Stimulated activated CD4-positive, alpha-beta T cell treated with anti-CD3 and anti-CD28 coated beads, Interleukin-4, amount 100 ng/mL, for 48 hours (primary cell): ENCODE measurements at regions not wholly inside any gene's neighbourhood (a gene's known extent, or its start where the extent isn't known, plus 50 kb on each side); places are given as distances from the start of the nearest gene placed in this dataset.
"Not testable (repeated sequence)": the region's sequence is repeated elsewhere in the genome, so short reads cannot be mapped to it uniquely, and the experiment has no call there.

Experiments
- DNase-seq, 2 donors: peaks; one replicate each; pipeline ENCODE4 v3.0.0-alpha.2; 2020; ENCODE audit warnings: low read depth in 2 of 2

GRCh38 chr13:30816736-30817135, 81.4 kb downstream of the ALOX5AP start:
- DNase-seq: no peak

DNA sequence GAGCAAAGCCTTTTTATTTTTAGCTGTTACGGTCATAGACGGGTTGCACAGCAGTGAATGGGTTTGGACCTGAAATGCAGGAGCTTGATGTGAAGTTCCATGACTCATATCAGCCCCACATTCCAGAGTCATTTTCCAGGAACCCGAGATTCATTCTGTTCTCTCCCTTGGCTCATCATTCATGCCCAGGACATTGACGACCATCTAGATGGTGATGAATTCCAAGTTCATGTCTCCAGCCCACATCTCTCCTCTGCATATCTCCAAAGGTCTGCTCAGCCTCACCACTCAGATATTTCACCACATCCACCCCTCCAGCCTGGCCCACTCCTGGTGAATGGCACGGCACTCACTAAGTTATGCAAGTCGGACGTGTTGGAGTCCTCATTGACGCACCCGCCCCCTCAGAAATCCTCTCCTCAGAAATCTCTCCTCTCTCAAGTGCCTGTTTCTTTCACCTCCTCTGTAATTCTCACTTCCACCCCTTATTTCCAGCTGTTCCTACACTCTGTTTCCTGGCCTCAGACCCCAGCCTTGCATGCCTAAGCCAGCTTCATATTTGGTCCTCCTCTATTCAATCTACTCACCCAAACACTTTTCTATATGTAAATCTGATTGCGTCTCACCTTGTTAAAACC, 83.1 kb downstream of the ALOX5AP start:
- DNase-seq: no peak

- no peak for DNase-seq
Observed at GRCh38 chr13:30819136-30819888, 84.0 kb downstream of the ALOX5AP start.

- DNase-seq: no peak
Observed at GRCh38 chr13:30821421-30821820, 84.7 kb upstream of the MEDAG start.

GRCh38 chr13:30824651-30825050, 81.4 kb upstream of the MEDAG start:
- DNase-seq: no peak

GRCh38 chr13:30826911-30827577, 79.0 kb upstream of the MEDAG start:
- no peak for DNase-seq

DNA sequence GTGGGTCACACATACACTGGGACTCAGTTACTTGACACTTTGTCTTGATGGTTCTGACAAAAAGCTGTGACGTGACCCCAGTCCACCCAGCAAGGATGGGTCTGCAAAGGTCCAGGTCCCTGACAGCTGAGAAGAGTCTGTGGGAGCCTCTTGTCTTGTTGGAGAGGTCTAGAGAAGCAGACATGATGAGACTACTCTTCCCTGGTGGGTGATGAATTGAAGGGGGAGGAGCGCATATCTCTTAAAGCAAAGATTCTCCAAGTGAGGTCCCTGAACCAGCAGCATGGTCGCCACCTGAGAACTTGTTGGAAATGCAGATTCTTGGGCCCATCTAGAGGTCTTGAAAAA, 78.5 kb upstream of the MEDAG start:
- no peak for DNase-seq

GRCh38 chr13:30829145-30829832, 76.8 kb upstream of the MEDAG start:
- no peak for DNase-seq

DNA sequence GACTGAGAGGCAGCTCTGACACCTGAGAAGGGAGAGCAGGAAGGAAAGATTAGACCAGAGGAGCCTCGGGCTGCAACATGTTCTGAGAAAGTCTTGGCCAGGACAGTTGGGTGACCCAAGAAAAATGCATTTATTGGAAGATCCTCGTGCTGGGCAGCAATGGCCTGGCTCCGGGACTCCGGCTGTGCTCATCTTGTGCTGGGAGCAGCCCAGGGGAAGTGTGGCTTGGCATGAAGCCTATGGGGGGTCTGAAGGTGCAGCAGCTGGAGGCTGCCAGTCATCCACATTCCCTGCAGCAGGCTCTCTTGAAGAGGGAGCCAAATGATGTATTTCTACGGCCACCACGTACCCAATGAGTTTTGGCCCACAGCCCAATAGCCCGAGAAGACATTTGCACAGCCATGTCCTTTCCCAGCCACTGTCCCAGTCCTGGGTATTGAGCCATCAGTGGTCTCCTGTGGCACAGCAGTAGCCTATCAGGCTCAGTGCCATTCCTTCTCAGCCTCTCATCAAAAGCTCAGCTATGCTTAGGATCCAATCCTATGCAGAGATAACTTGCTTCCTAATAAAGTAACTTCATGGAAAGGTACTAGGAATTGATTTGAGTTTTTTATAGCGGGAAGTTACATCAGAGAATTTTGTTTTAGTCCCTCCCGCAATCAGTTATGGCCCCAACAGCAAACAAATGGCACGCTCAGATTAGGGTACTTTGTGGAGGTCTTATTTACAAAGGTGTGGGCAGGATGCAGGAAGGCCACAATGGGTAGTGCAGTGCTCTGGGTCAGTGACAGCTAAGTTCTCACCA, 76.0 kb upstream of the MEDAG start:
- no peak for DNase-seq

- no peak for DNase-seq
Observed at GRCh38 chr13:30830638-30830965, 75.5 kb upstream of the MEDAG start.

- no peak for DNase-seq
Observed at GRCh38 chr13:30831515-30831914, 74.6 kb upstream of the MEDAG start.

- no peak for DNase-seq
Observed at GRCh38 chr13:30832377-30832776, 73.7 kb upstream of the MEDAG start.

GRCh38 chr13:30832845-30833332, 73.2 kb upstream of the MEDAG start:
- DNase-seq: peak; percentile 46 to 64

DNA sequence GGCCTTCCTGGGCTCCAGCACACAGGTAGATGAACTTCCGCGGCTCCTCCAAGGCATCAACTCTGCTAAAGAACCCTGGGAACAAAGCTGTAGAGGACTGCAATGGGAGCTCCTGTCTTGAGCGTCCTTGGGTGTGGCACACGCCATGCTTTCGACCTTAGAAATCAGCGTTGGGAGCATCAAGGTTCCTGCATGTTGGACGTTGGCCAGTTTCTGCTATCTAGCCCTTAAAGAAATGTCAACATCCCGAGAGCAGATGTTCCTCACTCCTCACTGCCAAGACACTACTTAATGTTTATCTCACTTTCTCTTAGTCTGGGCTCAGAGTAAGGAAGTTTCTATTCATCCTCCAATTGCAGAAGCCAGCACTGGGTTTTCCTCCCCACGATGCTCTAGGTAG, 70.6 kb upstream of the MEDAG start:
- no peak for DNase-seq

- no peak for DNase-seq
Observed at GRCh38 chr13:30837227-30838159, 68.6 kb upstream of the MEDAG start.

DNA sequence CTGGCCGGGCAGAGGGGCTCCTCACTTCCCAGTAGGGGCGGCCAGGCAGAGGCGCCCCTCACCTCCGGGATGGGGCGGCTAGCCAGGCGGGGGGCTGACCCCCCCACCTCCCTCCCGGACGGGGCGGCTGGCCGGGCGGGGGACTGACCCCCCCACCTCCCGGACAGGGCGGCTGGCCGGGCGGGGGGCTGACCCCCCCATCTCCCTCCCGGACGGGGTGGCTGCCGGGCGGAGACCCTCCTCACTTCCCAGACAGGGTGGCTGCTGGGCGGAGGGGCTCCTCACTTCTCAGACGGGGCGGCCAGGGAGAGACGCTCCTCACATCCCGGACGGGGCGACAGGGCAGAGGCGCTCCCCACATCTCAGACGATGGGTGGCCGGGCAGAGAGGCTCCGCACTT, 66.4 kb upstream of the MEDAG start:
- not testable (repeated sequence) for DNase-seq

- no peak for DNase-seq
Observed at GRCh38 chr13:30840515-30840914, 65.6 kb upstream of the MEDAG start.

- no peak for DNase-seq
Observed at GRCh38 chr13:30841154-30841553, 64.9 kb upstream of the MEDAG start.

- DNase-seq: no peak
Observed at GRCh38 chr13:30843548-30843947, 62.5 kb upstream of the MEDAG start.

DNA sequence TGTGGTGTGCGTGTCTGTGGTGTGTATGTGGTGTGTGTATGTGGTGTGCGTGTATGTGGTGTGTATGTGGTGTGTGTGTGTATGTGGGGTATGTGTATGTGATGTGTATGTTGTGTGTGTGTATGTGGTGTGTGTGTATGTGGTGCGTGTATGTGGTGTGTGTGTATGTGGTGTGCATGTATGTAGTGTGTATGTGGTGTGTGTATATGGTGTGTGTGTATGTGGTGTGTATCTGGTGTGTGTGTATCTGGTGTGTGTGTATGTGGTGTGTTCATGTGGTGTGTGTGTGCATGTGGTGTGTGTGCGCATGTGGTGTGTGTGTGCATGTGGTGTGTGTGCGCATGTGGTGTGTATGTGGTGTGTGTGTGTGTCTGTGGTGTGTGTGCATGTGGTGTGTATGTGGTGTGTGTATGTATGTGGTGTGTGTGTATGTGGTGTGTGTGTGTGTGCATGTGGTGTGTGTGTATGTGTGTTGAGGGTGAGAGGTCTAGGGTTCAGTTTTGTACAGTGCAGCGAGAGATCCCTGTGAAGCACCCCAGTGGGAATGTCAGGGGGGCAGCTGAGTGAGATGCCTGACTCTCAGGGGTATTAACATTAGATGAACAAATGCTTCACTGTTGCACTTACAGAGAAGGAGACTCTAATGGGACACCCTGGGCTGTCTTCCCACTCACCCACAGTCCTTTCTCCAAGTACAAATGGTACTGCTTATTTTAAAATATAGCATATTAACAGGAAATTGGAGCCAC, 61.3 kb upstream of the MEDAG start:
- DNase-seq: no peak
